ENCODE measurements at regions not wholly inside any gene's neighbourhood (a gene's known extent, or its start where the extent isn't known, plus 50 kb on each side); places are given as distances from the start of the nearest gene placed in this dataset.

GRCh38 chr4:159881158-159881557, 778.3 kb downstream of the RAPGEF2 start:
- Histone ChIP-seq H3K9me3 (ENCODE audit: control insufficient read depth in 4 of 4, insufficient read depth in 3 of 4, low read length in 3 of 4) (no peaks in the 10 kb centered on the region), H3K4me1 (ENCODE audit: control insufficient read depth in 5 of 5, insufficient read depth in 5 of 5, low read length in 5 of 5) (no peaks in the 10 kb centered on the region), H3K27ac (ENCODE audit: low read depth in 1 of 2, low read length in 1 of 2) (no peak overlapping the region), H3K9ac (ENCODE audit: insufficient read depth in 1 of 2, low read length in 2 of 2) (no peak overlapping the region), H3K27me3 (ENCODE audit: control insufficient read depth in 3 of 3, insufficient read depth in 3 of 3, low read length in 2 of 3) (no peaks in the 10 kb centered on the region), H3K4me3 (no peak overlapping the region), H3K36me3 (ENCODE audit: control insufficient read depth in 4 of 4, insufficient read depth in 4 of 4, low read length in 4 of 4) (no peaks in the 10 kb centered on the region)
- ATAC-seq (ENCODE audit: insufficient read depth, low FRiP score) (no peak), DNase-seq (no peak)
- TF ChIP-seq CTCF (IDR thresholded peaks at IDR 0.05; ENCODE audit: control extremely low read depth, extremely low read depth): no peak
- WGBS, 2 donors: 72 to 88% methylated on average over 3 of the region's 3 CpGs

GRCh38 chr4:159884989-159885388, 782.1 kb downstream of the RAPGEF2 start:
- no peaks in the 10 kb centered on the region for H3K27me3 ChIP-seq (ENCODE audit: control insufficient read depth in 3 of 3, insufficient read depth in 3 of 3, low read length in 2 of 3)
- no peaks in the 10 kb centered on the region for H3K9me3 ChIP-seq (ENCODE audit: control insufficient read depth in 4 of 4, insufficient read depth in 3 of 4, low read length in 3 of 4)
- no peak overlapping the region for H3K9ac ChIP-seq (ENCODE audit: insufficient read depth in 1 of 2, low read length in 2 of 2)
- WGBS, 2 donors: 66 to 76% methylated on average over 4 of the region's 4 CpGs
- ATAC-seq (ENCODE audit: insufficient read depth, low FRiP score) (no peak), DNase-seq (no peak)
- no peaks in the 10 kb centered on the region for H3K36me3 ChIP-seq (ENCODE audit: control insufficient read depth in 4 of 4, insufficient read depth in 4 of 4, low read length in 4 of 4)
- no peaks in the 10 kb centered on the region for H3K4me1 ChIP-seq (ENCODE audit: control insufficient read depth in 5 of 5, insufficient read depth in 5 of 5, low read length in 5 of 5)
- no peak overlapping the region for H3K4me3 ChIP-seq
- no peak for TF ChIP-seq CTCF (IDR thresholded peaks at IDR 0.05; ENCODE audit: control extremely low read depth, extremely low read depth)
- no peak overlapping the region for H3K27ac ChIP-seq (ENCODE audit: low read depth in 1 of 2, low read length in 1 of 2)

GRCh38 chr4:159899596-159899995, 796.7 kb downstream of the RAPGEF2 start:
- no peak for ATAC-seq (ENCODE audit: insufficient read depth, low FRiP score)
- Histone ChIP-seq H3K27ac (ENCODE audit: low read depth in 1 of 2, low read length in 1 of 2) (no peak overlapping the region), H3K9me3 (ENCODE audit: control insufficient read depth in 4 of 4, insufficient read depth in 3 of 4, low read length in 3 of 4) (no peaks in the 10 kb centered on the region), H3K4me3 (no peak overlapping the region), H3K36me3 (ENCODE audit: control insufficient read depth in 4 of 4, insufficient read depth in 4 of 4, low read length in 4 of 4) (no peaks in the 10 kb centered on the region), H3K27me3 (ENCODE audit: control insufficient read depth in 3 of 3, insufficient read depth in 3 of 3, low read length in 2 of 3) (no peaks in the 10 kb centered on the region), H3K4me1 (ENCODE audit: control insufficient read depth in 5 of 5, insufficient read depth in 5 of 5, low read length in 5 of 5) (peaks cover 0 to 5% (median 0%) of the 10 kb centered on the region in 5 donors), H3K9ac (ENCODE audit: insufficient read depth in 1 of 2, low read length in 2 of 2) (no peak overlapping the region)
- no peak for DNase-seq
- no peak for TF ChIP-seq CTCF (IDR thresholded peaks at IDR 0.05; ENCODE audit: control extremely low read depth, extremely low read depth)
- 69 to 80% methylated on average over 4 of the region's 4 CpGs for WGBS, 2 donors

- WGBS, 2 donors: 89 to 95% methylated on average over 1 of the region's 1 CpG
These were observed 797.7 kb downstream of the RAPGEF2 start for GRCh38 chr4:159900562-159900961.

More at GRCh38 chr4:159900562-159900961, 797.7 kb downstream of the RAPGEF2 start:
- Histone ChIP-seq H3K9me3 (ENCODE audit: control insufficient read depth in 4 of 4, insufficient read depth in 3 of 4, low read length in 3 of 4) (no peaks in the 10 kb centered on the region), H3K27ac (ENCODE audit: low read depth in 1 of 2, low read length in 1 of 2) (no peak overlapping the region), H3K9ac (ENCODE audit: insufficient read depth in 1 of 2, low read length in 2 of 2) (no peak overlapping the region), H3K4me3 (no peak overlapping the region), H3K36me3 (ENCODE audit: control insufficient read depth in 4 of 4, insufficient read depth in 4 of 4, low read length in 4 of 4) (no peaks in the 10 kb centered on the region), H3K4me1 (ENCODE audit: control insufficient read depth in 5 of 5, insufficient read depth in 5 of 5, low read length in 5 of 5) (peaks cover 0 to 5% (median 0%) of the 10 kb centered on the region in 5 donors), H3K27me3 (ENCODE audit: control insufficient read depth in 3 of 3, insufficient read depth in 3 of 3, low read length in 2 of 3) (no peaks in the 10 kb centered on the region)
- DNase-seq (no peak), ATAC-seq (ENCODE audit: insufficient read depth, low FRiP score) (no peak)
- TF ChIP-seq CTCF (IDR thresholded peaks at IDR 0.05; ENCODE audit: control extremely low read depth, extremely low read depth): no peak

All from lung (tissue), 11 donors.